ENCODE measurements at regions not wholly inside any gene's neighbourhood (a gene's known extent, or its start where the extent isn't known, plus 50 kb on each side); places are given as distances from the start of the nearest gene placed in this dataset.

DNA sequence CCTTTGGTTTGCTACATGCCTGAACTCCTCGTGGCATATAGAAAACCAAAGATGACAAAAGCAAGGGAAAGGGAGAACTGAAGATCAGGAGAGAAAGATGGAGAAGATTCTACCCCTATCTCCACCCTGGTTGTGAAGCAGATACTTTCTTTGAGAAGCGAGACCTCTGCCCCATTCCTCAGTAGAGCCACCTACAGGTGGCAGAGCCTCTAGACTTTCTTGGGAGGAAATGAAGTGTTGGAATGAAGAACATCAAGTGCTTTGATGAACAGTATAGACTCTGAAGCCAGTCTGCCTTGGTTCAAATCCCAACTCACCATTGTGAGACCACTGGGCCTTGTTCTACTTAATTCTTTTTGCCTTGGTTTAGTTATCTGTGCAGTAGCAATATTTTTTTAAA lies 348.8 kb upstream of the ETAA1 start:
- TF ChIP-seq, protein P1, sequence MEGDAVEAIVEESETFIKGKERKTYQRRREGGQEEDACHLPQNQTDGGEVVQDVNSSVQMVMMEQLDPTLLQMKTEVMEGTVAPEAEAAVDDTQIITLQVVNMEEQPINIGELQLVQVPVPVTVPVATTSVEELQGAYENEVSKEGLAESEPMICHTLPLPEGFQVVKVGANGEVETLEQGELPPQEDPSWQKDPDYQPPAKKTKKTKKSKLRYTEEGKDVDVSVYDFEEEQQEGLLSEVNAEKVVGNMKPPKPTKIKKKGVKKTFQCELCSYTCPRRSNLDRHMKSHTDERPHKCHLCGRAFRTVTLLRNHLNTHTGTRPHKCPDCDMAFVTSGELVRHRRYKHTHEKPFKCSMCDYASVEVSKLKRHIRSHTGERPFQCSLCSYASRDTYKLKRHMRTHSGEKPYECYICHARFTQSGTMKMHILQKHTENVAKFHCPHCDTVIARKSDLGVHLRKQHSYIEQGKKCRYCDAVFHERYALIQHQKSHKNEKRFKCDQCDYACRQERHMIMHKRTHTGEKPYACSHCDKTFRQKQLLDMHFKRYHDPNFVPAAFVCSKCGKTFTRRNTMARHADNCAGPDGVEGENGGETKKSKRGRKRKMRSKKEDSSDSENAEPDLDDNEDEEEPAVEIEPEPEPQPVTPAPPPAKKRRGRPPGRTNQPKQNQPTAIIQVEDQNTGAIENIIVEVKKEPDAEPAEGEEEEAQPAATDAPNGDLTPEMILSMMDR (IDR thresholded peaks at IDR 0.05): no peak
- TF ChIP-seq POLR2A (IDR thresholded peaks at IDR 0.05): no peak
